ENCODE measurements at regions not wholly inside any gene's neighbourhood (a gene's known extent, or its start where the extent isn't known, plus 50 kb on each side); places are given as distances from the start of the nearest gene placed in this dataset.

GRCh38 chr4:151882072-151882803, 121.4 kb upstream of the GATB start:
- ChIA-PET POLR2A (interaction anchor here (0.6 kb wide), 1 partner anchor 856 kb away, joined by 3 read pairs; no protein-coding TSS in a partner anchor), CTCF (ENCODE audit: unreplicated experiment) (no interaction called here)
- Histone ChIP-seq H4K20me1 (ENCODE audit: insufficient read depth, low read length) (no peaks in the 10 kb centered on the region), H3K4me1 (ENCODE audit: insufficient read depth, low read length, poor library complexity, severe bottlenecking) (no peaks in the 10 kb centered on the region), H3K9me2 (ENCODE audit: insufficient read depth, low read length) (no peaks in the 10 kb centered on the region), H3K4me3 (ENCODE audit: low read depth, low read length, poor library complexity, severe bottlenecking) (no peak overlapping the region), H3K36me3 (ENCODE audit: insufficient read depth, low read length) (no peaks in the 10 kb centered on the region), H3K79me2 (ENCODE audit: insufficient read depth, low read depth, low read length) (no peaks in the 10 kb centered on the region), H3K9me3 (ENCODE audit: low read length) (no peaks in the 10 kb centered on the region), H3K4me2 (ENCODE audit: low read length) (no peak overlapping the region), H2AFZ (ENCODE audit: low read length) (0 out of 2 replicates have a peak overlapping the region, but pooled peaks have one; percentile 21), H3K27ac (ENCODE audit: low read depth, low read length, poor library complexity, severe bottlenecking) (no peak overlapping the region)
- no TSS peak for BruUV-seq (replicated peaks)
- no peak for TF ChIP-seq EZH2phosphoT487 (IDR thresholded peaks at IDR 0.05; ENCODE audit: borderline replicate concordance, low read depth, low read length)
- no peak for TF ChIP-seq CTCF (conservative IDR thresholded peaks at IDR 0.05; ENCODE audit: low read length)
- intact Hi-C loops (cut with micrococcal nuclease; ENCODE audit: unreplicated experiment) = no loop called here
- DNase-seq (ENCODE audit: low spot score) = no peak

GRCh38 chr4:151879705-151880445, 119.1 kb upstream of the GATB start:
- no TSS peak for BruUV-seq (replicated peaks)
- no peak for TF ChIP-seq EZH2phosphoT487 (IDR thresholded peaks at IDR 0.05; ENCODE audit: borderline replicate concordance, low read depth, low read length)
- no peak for TF ChIP-seq CTCF (conservative IDR thresholded peaks at IDR 0.05; ENCODE audit: low read length)
- Histone ChIP-seq H3K4me2 (ENCODE audit: low read length) (no peak overlapping the region), H3K9me3 (ENCODE audit: low read length) (no peaks in the 10 kb centered on the region), H3K79me2 (ENCODE audit: insufficient read depth, low read depth, low read length) (no peaks in the 10 kb centered on the region), H2AFZ (ENCODE audit: low read length) (no peak overlapping the region), H3K4me3 (ENCODE audit: low read depth, low read length, poor library complexity, severe bottlenecking) (no peak overlapping the region), H3K9me2 (ENCODE audit: insufficient read depth, low read length) (no peaks in the 10 kb centered on the region), H3K4me1 (ENCODE audit: insufficient read depth, low read length, poor library complexity, severe bottlenecking) (no peaks in the 10 kb centered on the region), H3K36me3 (ENCODE audit: insufficient read depth, low read length) (no peaks in the 10 kb centered on the region), H3K27ac (ENCODE audit: low read depth, low read length, poor library complexity, severe bottlenecking) (no peak overlapping the region), H4K20me1 (ENCODE audit: insufficient read depth, low read length) (no peaks in the 10 kb centered on the region)
- ChIA-PET POLR2A (interaction anchor here (0.5 to 0.7 kb wide), 3 partner anchors 12 to 57 kb away, joined by 3 to 4 read pairs (median 4); no protein-coding TSS in a partner anchor), CTCF (ENCODE audit: unreplicated experiment) (no interaction called here)
- no peak for DNase-seq (ENCODE audit: low spot score)
- intact Hi-C loops (cut with micrococcal nuclease; ENCODE audit: unreplicated experiment) = no loop called here

Data from OCI-LY7 (cell line).